ENCODE measurements at regions not wholly inside any gene's neighbourhood (a gene's known extent, or its start where the extent isn't known, plus 50 kb on each side); places are given as distances from the start of the nearest gene placed in this dataset.

DNA sequence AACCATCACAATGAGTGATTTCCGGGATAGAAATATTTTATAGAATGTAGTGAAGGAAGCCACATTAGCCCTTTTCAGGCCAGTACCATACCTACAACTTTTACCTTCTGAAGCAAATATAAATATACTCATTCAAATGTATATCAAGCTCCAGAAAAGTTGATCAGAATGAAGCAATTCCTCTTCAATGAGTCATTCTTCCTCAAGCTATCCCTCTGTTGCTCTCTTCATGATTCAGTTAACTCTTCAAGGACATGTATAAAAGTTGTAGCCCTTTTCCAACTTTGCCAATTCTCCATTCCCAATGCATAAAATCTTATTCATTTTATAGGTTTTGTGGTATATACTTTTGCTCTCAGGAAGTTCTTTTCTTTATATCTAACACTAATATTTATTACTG is 242.1 kb upstream of the RGPD4 start:
- DNase-seq (no peak), ATAC-seq (replicated peaks in 1 of 2) (no peak)
- H3K36me3 Mint-ChIP-seq (ENCODE audit: insufficient read depth in 2 of 2), result no peaks in the 10 kb centered on the region
- H3K4me3 Mint-ChIP-seq, result no peak overlapping the region
- H3K9me3 Mint-ChIP-seq, result peaks cover 2 to 6% of the 10 kb centered on the region in 2 donors
- no peaks in the 10 kb centered on the region for H3K27me3 Mint-ChIP-seq (ENCODE audit: low read depth)
- H3K4me1 Mint-ChIP-seq (ENCODE audit: low read depth), result no peaks in the 10 kb centered on the region
- no peak overlapping the region for H3K27ac Mint-ChIP-seq

GRCh38 chr2:107585851-107586250 is 240.8 kb upstream of the RGPD4 start:
- Mint-ChIP-seq H3K4me3 (no peak overlapping the region), H3K27ac (no peak overlapping the region), H3K27me3 (ENCODE audit: low read depth) (no peaks in the 10 kb centered on the region), H3K36me3 (ENCODE audit: insufficient read depth in 2 of 2) (no peaks in the 10 kb centered on the region), H3K4me1 (ENCODE audit: low read depth) (no peaks in the 10 kb centered on the region), H3K9me3 (peaks cover 2 to 6% of the 10 kb centered on the region in 2 donors)
- ATAC-seq (replicated peaks in 1 of 2) (no peak), DNase-seq (no peak)

DNA sequence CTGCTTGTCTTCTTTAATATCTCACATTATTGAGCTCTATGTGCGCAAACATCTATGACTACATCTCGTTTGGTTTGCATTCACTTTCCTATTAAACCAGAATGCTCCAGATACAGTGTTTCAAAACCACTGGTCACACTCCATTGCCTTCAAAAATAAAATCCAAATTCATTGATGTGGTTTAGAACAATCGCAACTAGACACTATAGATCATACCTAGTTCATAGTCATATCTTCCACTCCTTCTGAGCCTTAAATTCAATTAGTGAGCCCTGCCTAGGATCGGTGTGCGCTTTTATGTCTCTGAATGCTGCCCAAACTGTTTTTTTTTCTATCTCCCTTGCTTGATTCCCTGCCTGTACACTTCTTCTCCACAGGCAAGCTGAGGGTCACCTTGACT is 238.5 kb upstream of the RGPD4 start:
- Mint-ChIP-seq H3K9me3 (peaks cover 0 to 5% of the 10 kb centered on the region in 2 donors), H3K27me3 (ENCODE audit: low read depth) (no peaks in the 10 kb centered on the region), H3K27ac (no peak overlapping the region), H3K4me3 (no peak overlapping the region), H3K4me1 (ENCODE audit: low read depth) (no peaks in the 10 kb centered on the region), H3K36me3 (ENCODE audit: insufficient read depth in 2 of 2) (no peaks in the 10 kb centered on the region)
- no peak for DNase-seq
- no peak for ATAC-seq (replicated peaks in 1 of 2)

- Mint-ChIP-seq H3K9me3 (peaks cover 0 to 3% of the 10 kb centered on the region in 2 donors), H3K4me1 (ENCODE audit: low read depth) (no peaks in the 10 kb centered on the region), H3K36me3 (ENCODE audit: insufficient read depth in 2 of 2) (no peaks in the 10 kb centered on the region), H3K4me3 (no peak overlapping the region), H3K27me3 (ENCODE audit: low read depth) (no peaks in the 10 kb centered on the region), H3K27ac (no peak overlapping the region)
- DNase-seq, result no peak
- no peak for ATAC-seq (replicated peaks in 1 of 2)
Measured at GRCh38 chr2:107589079-107589491, 237.6 kb upstream of the RGPD4 start.

- no peaks in the 10 kb centered on the region for H3K36me3 Mint-ChIP-seq (ENCODE audit: insufficient read depth in 2 of 2)
- no peaks in the 10 kb centered on the region for H3K4me1 Mint-ChIP-seq (ENCODE audit: low read depth)
- H3K4me3 Mint-ChIP-seq, result no peak overlapping the region
- no peak overlapping the region for H3K27ac Mint-ChIP-seq
- no peaks in the 10 kb centered on the region for H3K9me3 Mint-ChIP-seq
- no peak for ATAC-seq (replicated peaks in 1 of 2)
- DNase-seq, result no peak
- H3K27me3 Mint-ChIP-seq (ENCODE audit: low read depth), result no peaks in the 10 kb centered on the region
Measured at GRCh38 chr2:107591561-107592279, 235.0 kb upstream of the RGPD4 start.

GRCh38 chr2:107592280-107592624 is 234.4 kb upstream of the RGPD4 start:
- ATAC-seq (replicated peaks in 1 of 2) (no peak), DNase-seq (no peak)
- Mint-ChIP-seq H3K36me3 (ENCODE audit: insufficient read depth in 2 of 2) (no peaks in the 10 kb centered on the region), H3K4me3 (no peak overlapping the region), H3K4me1 (ENCODE audit: low read depth) (no peaks in the 10 kb centered on the region), H3K9me3 (no peaks in the 10 kb centered on the region), H3K27me3 (ENCODE audit: low read depth) (no peaks in the 10 kb centered on the region), H3K27ac (no peak overlapping the region)

DNA sequence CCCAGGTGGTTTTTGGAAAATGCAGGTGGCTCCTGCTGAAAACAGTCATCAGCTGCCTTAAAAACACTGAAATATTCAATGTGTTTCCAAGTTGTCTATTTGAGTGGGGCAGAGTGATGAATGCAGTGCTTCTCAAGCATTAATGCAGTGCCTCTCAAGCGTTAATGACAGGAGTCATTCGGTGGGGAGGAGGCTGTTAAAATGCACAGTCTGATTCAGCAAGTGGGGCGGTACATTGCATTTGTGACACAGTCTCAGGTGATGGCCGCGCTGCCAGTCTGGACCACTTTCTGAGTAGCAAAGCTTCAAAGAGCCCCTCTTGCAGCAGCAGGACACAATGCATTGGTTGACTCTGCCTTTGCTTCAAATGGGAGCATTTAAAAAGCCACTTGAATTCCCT is 231.4 kb upstream of the RGPD4 start:
- Mint-ChIP-seq H3K9me3 (no peaks in the 10 kb centered on the region), H3K27me3 (ENCODE audit: low read depth) (no peaks in the 10 kb centered on the region), H3K36me3 (ENCODE audit: insufficient read depth in 2 of 2) (no peaks in the 10 kb centered on the region), H3K27ac (no peak overlapping the region), H3K4me1 (ENCODE audit: low read depth) (no peaks in the 10 kb centered on the region), H3K4me3 (no peak overlapping the region)
- ATAC-seq (replicated peaks in 1 of 2), result no peak
- DNase-seq, result no peak

DNA sequence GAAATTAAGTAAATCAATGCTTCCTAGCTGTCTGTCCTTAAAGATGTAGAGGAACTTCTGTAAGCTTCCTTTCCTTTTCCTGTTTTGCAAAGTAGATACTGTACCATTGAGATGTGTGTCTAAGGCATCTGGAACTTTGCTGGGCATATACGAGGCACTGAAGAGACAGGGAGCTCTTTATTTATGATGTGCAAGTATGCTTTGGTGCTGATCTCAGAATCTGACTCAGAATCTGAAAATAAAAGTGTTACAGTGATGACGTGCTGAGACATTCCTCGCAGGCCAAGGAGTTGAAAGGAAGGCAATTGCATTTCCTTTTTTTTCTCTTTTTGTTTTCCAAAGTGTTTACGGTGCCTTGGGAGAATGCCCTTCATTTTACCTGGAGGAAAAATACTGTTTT is 230.9 kb upstream of the RGPD4 start:
- Mint-ChIP-seq H3K36me3 (ENCODE audit: insufficient read depth in 2 of 2) (no peaks in the 10 kb centered on the region), H3K27me3 (ENCODE audit: low read depth) (no peaks in the 10 kb centered on the region), H3K27ac (no peak overlapping the region), H3K9me3 (no peaks in the 10 kb centered on the region), H3K4me3 (no peak overlapping the region), H3K4me1 (ENCODE audit: low read depth) (no peaks in the 10 kb centered on the region)
- DNase-seq, result no peak
- ATAC-seq (replicated peaks in 1 of 2), result no peak

DNA sequence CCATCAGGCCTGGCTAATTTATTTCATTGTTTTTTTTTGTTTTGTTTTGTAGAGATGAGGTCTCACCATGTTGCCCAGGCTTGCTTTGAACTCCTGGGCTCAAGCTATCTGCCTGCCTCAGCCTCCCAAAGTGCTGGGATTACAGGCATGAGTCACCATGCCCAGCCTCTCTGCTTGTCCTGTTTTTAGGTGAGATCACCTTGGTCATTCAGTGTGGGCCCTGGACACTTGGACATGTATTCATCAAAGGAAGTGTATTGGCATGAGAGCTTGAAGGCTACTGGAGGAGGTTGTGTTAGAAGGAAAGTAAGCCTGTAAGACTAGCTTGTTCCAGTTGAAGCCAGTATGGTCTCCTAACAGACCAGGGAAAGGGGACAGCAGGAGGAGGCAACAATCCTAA is 229.2 kb upstream of the RGPD4 start:
- no peaks in the 10 kb centered on the region for H3K4me1 Mint-ChIP-seq (ENCODE audit: low read depth)
- no peak for DNase-seq
- H3K27ac Mint-ChIP-seq, result no peak overlapping the region
- no peaks in the 10 kb centered on the region for H3K9me3 Mint-ChIP-seq
- no peaks in the 10 kb centered on the region for H3K27me3 Mint-ChIP-seq (ENCODE audit: low read depth)
- no peak for ATAC-seq (replicated peaks in 1 of 2)
- H3K36me3 Mint-ChIP-seq (ENCODE audit: insufficient read depth in 2 of 2), result no peaks in the 10 kb centered on the region
- H3K4me3 Mint-ChIP-seq, result no peak overlapping the region

- no peaks in the 10 kb centered on the region for H3K4me1 Mint-ChIP-seq (ENCODE audit: low read depth)
- no peaks in the 10 kb centered on the region for H3K27me3 Mint-ChIP-seq (ENCODE audit: low read depth)
- H3K4me3 Mint-ChIP-seq, result no peak overlapping the region
- DNase-seq (no peak), ATAC-seq (replicated peaks in 1 of 2) (no peak)
- no peaks in the 10 kb centered on the region for H3K9me3 Mint-ChIP-seq
- H3K36me3 Mint-ChIP-seq (ENCODE audit: insufficient read depth in 2 of 2), result no peaks in the 10 kb centered on the region
- H3K27ac Mint-ChIP-seq, result no peak overlapping the region
Measured at GRCh38 chr2:107602801-107603200, 223.9 kb upstream of the RGPD4 start.

- no peak overlapping the region for H3K4me3 Mint-ChIP-seq
- H3K36me3 Mint-ChIP-seq (ENCODE audit: insufficient read depth in 2 of 2), result no peaks in the 10 kb centered on the region
- H3K27ac Mint-ChIP-seq, result no peak overlapping the region
- DNase-seq (no peak), ATAC-seq (replicated peaks in 1 of 2) (no peak)
- no peaks in the 10 kb centered on the region for H3K9me3 Mint-ChIP-seq
- no peaks in the 10 kb centered on the region for H3K4me1 Mint-ChIP-seq (ENCODE audit: low read depth)
- H3K27me3 Mint-ChIP-seq (ENCODE audit: low read depth), result no peaks in the 10 kb centered on the region
Measured at GRCh38 chr2:107607054-107607453, 219.6 kb upstream of the RGPD4 start.

DNA sequence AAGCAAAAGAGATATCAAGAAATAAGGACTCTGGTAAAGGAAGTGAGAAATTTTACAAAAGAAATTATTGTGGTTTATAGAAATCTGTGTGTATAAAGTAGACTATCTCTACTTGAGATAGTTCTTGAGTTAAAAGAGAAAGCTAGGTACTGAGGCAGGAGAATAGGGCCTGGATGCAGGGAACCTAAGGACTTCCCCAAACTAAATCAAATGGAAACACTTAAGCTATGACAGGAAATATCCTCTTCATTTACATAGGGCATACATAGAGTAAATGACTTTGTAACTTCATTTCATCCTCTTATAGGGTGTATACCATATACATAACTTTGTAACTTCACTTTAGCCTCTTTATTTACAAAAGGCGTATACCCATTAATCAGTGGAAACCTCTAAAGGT is 219.2 kb upstream of the RGPD4 start:
- ATAC-seq (replicated peaks in 1 of 2), result no peak

DNA sequence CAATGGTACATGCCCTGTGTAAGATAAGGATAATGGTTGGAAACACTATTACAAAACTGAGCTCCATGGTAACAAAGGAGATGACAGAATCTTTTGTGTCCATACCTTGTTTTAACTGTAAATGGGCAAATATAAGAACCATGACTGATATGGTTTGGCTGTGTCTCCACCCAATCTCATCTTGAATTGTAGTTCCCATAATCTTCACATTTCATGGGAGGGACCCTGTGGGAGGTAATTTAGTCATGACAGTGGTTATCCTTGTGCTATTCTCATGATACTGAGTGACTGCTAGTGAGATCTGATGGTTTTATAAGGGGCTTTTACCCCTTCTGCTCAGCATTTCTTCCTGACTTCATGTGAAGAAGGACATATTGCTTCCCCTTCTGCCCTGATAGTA is 211.7 kb upstream of the RGPD4 start:
- Mint-ChIP-seq H3K27ac (no peak overlapping the region), H3K36me3 (ENCODE audit: insufficient read depth in 2 of 2) (peaks cover 0 to 4% of the 10 kb centered on the region in 2 donors), H3K27me3 (ENCODE audit: low read depth) (no peaks in the 10 kb centered on the region), H3K4me3 (no peak overlapping the region), H3K4me1 (ENCODE audit: low read depth) (no peaks in the 10 kb centered on the region), H3K9me3 (peaks cover 0 to 3% of the 10 kb centered on the region in 2 donors)
- no peak for DNase-seq
- ATAC-seq (replicated peaks in 1 of 2), result no peak

More for the DNA sequence above, 219.2 kb upstream of the RGPD4 start:
- Mint-ChIP-seq H3K4me1 (ENCODE audit: low read depth) (no peaks in the 10 kb centered on the region), H3K36me3 (ENCODE audit: insufficient read depth in 2 of 2) (no peaks in the 10 kb centered on the region), H3K27ac (no peak overlapping the region), H3K27me3 (ENCODE audit: low read depth) (no peaks in the 10 kb centered on the region), H3K9me3 (no peaks in the 10 kb centered on the region), H3K4me3 (no peak overlapping the region)
- no peak for DNase-seq

DNA sequence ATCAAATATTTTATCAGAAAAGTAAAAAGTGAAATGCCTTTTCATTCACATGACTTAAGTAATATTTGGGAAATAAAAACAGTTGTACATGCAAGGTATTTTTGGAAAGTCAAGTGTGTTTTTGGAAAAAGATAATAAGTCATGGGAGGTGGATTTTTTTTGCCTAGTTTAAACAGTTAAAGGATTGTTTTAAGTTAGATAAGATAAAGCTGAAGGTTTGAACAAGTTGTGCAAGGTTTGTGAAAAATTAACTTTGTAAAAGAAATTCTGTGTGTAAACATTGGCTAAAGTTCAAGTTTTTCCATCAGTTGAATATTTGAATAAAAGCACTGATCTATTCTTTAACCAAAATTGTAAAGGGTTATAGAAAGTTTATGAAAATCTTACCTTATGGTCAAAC is 207.9 kb upstream of the RGPD4 start:
- Mint-ChIP-seq H3K36me3 (ENCODE audit: insufficient read depth in 2 of 2) (peaks cover 0 to 4% of the 10 kb centered on the region in 2 donors), H3K27ac (no peak overlapping the region), H3K9me3 (peaks cover 5 to 6% of the 10 kb centered on the region in 2 donors), H3K4me3 (no peak overlapping the region), H3K27me3 (ENCODE audit: low read depth) (no peaks in the 10 kb centered on the region), H3K4me1 (ENCODE audit: low read depth) (no peaks in the 10 kb centered on the region)
- DNase-seq, result no peak
- no peak for ATAC-seq (replicated peaks in 1 of 2)
